Keratinocyte (primary cell): ENCODE measurements at regions not wholly inside any gene's neighbourhood (a gene's known extent, or its start where the extent isn't known, plus 50 kb on each side); places are given as distances from the start of the nearest gene placed in this dataset.

Experiments
- DNase-seq: peaks from one replicate; pipeline ENCODE4 v3.0.0-alpha.2; 2011; ENCODE audit warnings: low read depth, missing footprints, low spot score
- FAIRE-seq: peaks from 2 replicates; lab custom pipeline; 2011; peaks lifted over from hg19 to GRCh38; lab: Jason Lieb, UNC
- H2AFZ ChIP-seq: 2 replicates; pipeline ENCODE4 v1.6.0; 2012; ENCODE audit warnings: low read length, control low read depth, inconsistent platforms; ENCODE audit not compliant: control insufficient read depth
- H3K27ac ChIP-seq: 2 replicates; pipeline ENCODE4 v1.5.1; 2011; ENCODE audit warnings: low read length; ENCODE audit not compliant: control insufficient read depth, insufficient read depth
- H3K27me3 ChIP-seq: 3 replicates; pipeline ENCODE4 v1.6.0; 2011; ENCODE audit warnings: low read length; ENCODE audit not compliant: control insufficient read depth, insufficient read depth; ENCODE audit errors: extremely low read depth
- H3K36me3 ChIP-seq, 2 experiments: 2 replicates in 1 of 2; 3 replicates in 1 of 2; pipeline ENCODE4 v1.5.1; 2011; ENCODE audit warnings: low read length in 2 of 2, mild to moderate bottlenecking in 1 of 2; ENCODE audit not compliant: control insufficient read depth in 2 of 2, insufficient read depth in 2 of 2; ENCODE audit errors: extremely low read depth in 1 of 2
- H3K4me1 ChIP-seq: 3 replicates; pipeline ENCODE4 v1.5.1; 2011; ENCODE audit warnings: low read length; ENCODE audit not compliant: control insufficient read depth, insufficient read depth; ENCODE audit errors: extremely low read depth
- H3K4me2 ChIP-seq: 3 replicates; pipeline ENCODE4 v1.6.0; 2011; ENCODE audit warnings: low read depth, low read length; ENCODE audit not compliant: control insufficient read depth, insufficient read depth; ENCODE audit errors: extremely low read depth
- H3K4me3 ChIP-seq, 3 experiments: fragments of 200-600 bp in 1 of 3; sonication (generic) in 1 of 3; 2 replicates in 2 of 3; 3 replicates in 1 of 3; pipeline ENCODE4 v1.5.1; 2011 to 2016; ENCODE audit warnings: low read length in 3 of 3, mild to moderate bottlenecking in 3 of 3, control low read depth in 2 of 3, inconsistent platforms in 1 of 3, low read depth in 1 of 3, mixed read lengths in 1 of 3, mixed run types in 1 of 3, moderate library complexity in 1 of 3; ENCODE audit not compliant: control insufficient read depth in 2 of 3, insufficient read depth in 2 of 3; ENCODE audit errors: extremely low read depth in 1 of 3
- H3K79me2 ChIP-seq: 2 replicates; pipeline ENCODE4 v1.6.0; 2012; ENCODE audit warnings: low read length; ENCODE audit not compliant: control insufficient read depth, insufficient read depth
- H3K9ac ChIP-seq: 3 replicates; pipeline ENCODE4 v1.6.0; 2011; ENCODE audit warnings: low read length; ENCODE audit not compliant: control insufficient read depth, insufficient read depth; ENCODE audit errors: extremely low read depth
- H3K9me1 ChIP-seq: 3 replicates; pipeline ENCODE4 v1.6.0; 2011; ENCODE audit warnings: low read length; ENCODE audit not compliant: control insufficient read depth, insufficient read depth; ENCODE audit errors: extremely low read depth
- H3K9me3 ChIP-seq: 2 replicates; pipeline ENCODE4 v1.5.1; 2012; ENCODE audit warnings: low read depth, low read length; ENCODE audit not compliant: control insufficient read depth
- H4K20me1 ChIP-seq: 3 replicates; pipeline ENCODE4 v1.6.0; 2011; ENCODE audit warnings: low read length; ENCODE audit not compliant: control insufficient read depth, insufficient read depth; ENCODE audit errors: extremely low read depth
- EZH2 ChIP-seq: IDR thresholded peaks from one replicate; pipeline ENCODE4 v1.6.1; 2012; ENCODE audit warnings: inconsistent platforms, mild to moderate bottlenecking, low read length, moderate library complexity
- dilution Hi-C: fragments of 300-500 bp; cut with MboI; formaldehyde crosslinking; loops from one replicate; pipeline ENCODE4 v1.7.0; 2020; ENCODE audit warnings: low sequenced_read_pairs; ENCODE audit not compliant: extremely low pct_ligation_motif_present
- TF ChIP-seq, protein P1 (sequence below), 3 experiments: IDR thresholded peaks in 1 of 3; conservative IDR thresholded peaks in 1 of 3; optimal IDR thresholded peaks in 1 of 3; 2 replicates in 2 of 3; 3 replicates in 1 of 3; pipeline versions ENCODE3 to v1.5.1; 2011; ENCODE audit warnings: low read length in 3 of 3, mild to moderate bottlenecking in 3 of 3, moderate library complexity in 2 of 3, control low read depth in 1 of 3, inconsistent platforms in 1 of 3; ENCODE audit not compliant: insufficient read depth in 2 of 3; ENCODE audit errors: extremely low read depth in 1 of 3

DNA sequence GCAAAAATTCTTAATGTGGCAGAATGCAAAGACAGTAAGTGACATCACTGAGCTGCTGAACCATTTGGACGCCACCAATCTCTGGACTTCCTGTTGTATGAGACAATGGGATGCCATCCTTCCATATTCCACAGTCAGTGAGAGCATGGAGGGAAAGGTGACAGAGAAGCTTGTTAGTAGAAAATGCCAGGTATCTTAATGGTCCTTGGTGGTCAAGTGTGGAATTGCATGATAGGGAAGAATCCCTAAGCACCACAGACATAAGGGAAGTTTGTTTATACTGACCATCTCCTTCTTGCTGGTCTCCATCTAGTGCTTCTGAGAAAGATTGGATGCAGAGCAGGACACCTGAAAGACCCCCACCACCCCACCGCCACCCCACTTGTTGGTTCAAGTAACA lies 1410.0 kb upstream of the TMEM132C start:
- dilution Hi-C loops: no loop called here
- FAIRE-seq: no peak

DNA sequence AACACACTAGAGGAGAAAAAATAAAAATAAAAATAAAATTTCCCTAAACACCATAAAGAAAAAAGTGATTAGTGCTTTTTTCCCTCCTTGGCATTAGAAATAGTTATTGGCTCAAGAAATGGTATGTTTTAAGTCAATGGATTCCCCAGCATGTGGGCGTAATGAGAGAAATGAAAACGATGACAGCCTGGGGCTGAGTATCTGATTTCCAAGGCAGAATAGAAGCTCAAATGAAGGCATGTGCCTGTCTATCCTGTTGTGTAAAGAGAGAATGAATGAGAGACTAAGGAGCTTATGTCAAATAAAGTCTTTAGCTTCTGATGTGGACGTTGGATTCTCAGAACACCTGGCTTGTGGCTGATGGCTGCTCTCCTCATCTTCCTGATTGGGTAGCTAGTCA lies 1408.4 kb upstream of the TMEM132C start:
- H3K27ac ChIP-seq: no peak overlapping the region
- TF ChIP-seq, protein P1, sequence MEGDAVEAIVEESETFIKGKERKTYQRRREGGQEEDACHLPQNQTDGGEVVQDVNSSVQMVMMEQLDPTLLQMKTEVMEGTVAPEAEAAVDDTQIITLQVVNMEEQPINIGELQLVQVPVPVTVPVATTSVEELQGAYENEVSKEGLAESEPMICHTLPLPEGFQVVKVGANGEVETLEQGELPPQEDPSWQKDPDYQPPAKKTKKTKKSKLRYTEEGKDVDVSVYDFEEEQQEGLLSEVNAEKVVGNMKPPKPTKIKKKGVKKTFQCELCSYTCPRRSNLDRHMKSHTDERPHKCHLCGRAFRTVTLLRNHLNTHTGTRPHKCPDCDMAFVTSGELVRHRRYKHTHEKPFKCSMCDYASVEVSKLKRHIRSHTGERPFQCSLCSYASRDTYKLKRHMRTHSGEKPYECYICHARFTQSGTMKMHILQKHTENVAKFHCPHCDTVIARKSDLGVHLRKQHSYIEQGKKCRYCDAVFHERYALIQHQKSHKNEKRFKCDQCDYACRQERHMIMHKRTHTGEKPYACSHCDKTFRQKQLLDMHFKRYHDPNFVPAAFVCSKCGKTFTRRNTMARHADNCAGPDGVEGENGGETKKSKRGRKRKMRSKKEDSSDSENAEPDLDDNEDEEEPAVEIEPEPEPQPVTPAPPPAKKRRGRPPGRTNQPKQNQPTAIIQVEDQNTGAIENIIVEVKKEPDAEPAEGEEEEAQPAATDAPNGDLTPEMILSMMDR (optimal IDR thresholded peaks at IDR 0.05 in 1 of 3, IDR thresholded peaks at IDR 0.05 in 1 of 3, conservative IDR thresholded peaks at IDR 0.05 in 1 of 3; ENCODE audit: extremely low read depth in 1 of 3, insufficient read depth in 2 of 3, low read length in 3 of 3): no peak
- no peak for TF ChIP-seq EZH2
- H3K4me3 ChIP-seq: no peak overlapping the region
- H3K79me2 ChIP-seq: no peaks in the 10 kb centered on the region
- no peaks in the 10 kb centered on the region for H3K27me3 ChIP-seq
- H4K20me1 ChIP-seq: no peaks in the 10 kb centered on the region
- no peak overlapping the region for H2AFZ ChIP-seq
- H3K4me1 ChIP-seq: no peaks in the 10 kb centered on the region
- H3K4me2 ChIP-seq: no peak overlapping the region
- DNase-seq: no peak
- no peaks in the 10 kb centered on the region for H3K36me3 ChIP-seq
- FAIRE-seq: no peak
- H3K9me1 ChIP-seq: no peaks in the 10 kb centered on the region
- no peaks in the 10 kb centered on the region for H3K9me3 ChIP-seq
- H3K9ac ChIP-seq: no peak overlapping the region
- dilution Hi-C loops: no loop called here

More for the DNA sequence above, 1410.0 kb upstream of the TMEM132C start:
- TF ChIP-seq, protein P1 (optimal IDR thresholded peaks at IDR 0.05 in 1 of 3, IDR thresholded peaks at IDR 0.05 in 1 of 3, conservative IDR thresholded peaks at IDR 0.05 in 1 of 3; ENCODE audit: extremely low read depth in 1 of 3, insufficient read depth in 2 of 3, low read length in 3 of 3): no peak
- Histone ChIP-seq H4K20me1 (no peaks in the 10 kb centered on the region), H3K4me2 (no peak overlapping the region), H3K9ac (no peak overlapping the region), H3K79me2 (no peaks in the 10 kb centered on the region), H2AFZ (no peak overlapping the region), H3K4me3 (no peak overlapping the region), H3K36me3 (no peaks in the 10 kb centered on the region), H3K9me1 (no peaks in the 10 kb centered on the region), H3K27me3 (no peaks in the 10 kb centered on the region), H3K9me3 (peaks cover 2% of the 10 kb centered on the region), H3K27ac (no peak overlapping the region), H3K4me1 (no peaks in the 10 kb centered on the region)
- no peak for DNase-seq
